Body of pancreas (tissue), 4 donors: ENCODE measurements at regions not wholly inside any gene's neighbourhood (a gene's known extent, or its start where the extent isn't known, plus 50 kb on each side); places are given as distances from the start of the nearest gene placed in this dataset.

Experiments used
- ATAC-seq: fragments of 150-250 bp; one replicate; pipeline ENCODE4 v1.9.1; 2016
- DNase-seq, 4 donors: peaks; one replicate each; pipeline ENCODE4 v3.0.0-alpha.2; 2019
- H3K27ac ChIP-seq, 4 donors: fragments of 200-600 bp; sonication (generic); 1 replicate in 3 of 4; 2 replicates in 1 of 4; pipeline versions ENCODE4 v1.5.1 to v1.6.1; 2016 to 2019; ENCODE audit warnings: mild to moderate bottlenecking in 1 of 4, mixed read lengths in 1 of 4, moderate library complexity in 1 of 4
- H3K27me3 ChIP-seq, 2 donors: fragments of 200-600 bp; sonication (generic); one replicate each; pipeline ENCODE4 v1.6.0; 2016; ENCODE audit warnings: mild to moderate bottlenecking in 1 of 2
- H3K36me3 ChIP-seq, 2 donors: fragments of 200-600 bp; sonication (generic); replicated peaks in 1 of 2; 2 replicates each; pipeline ENCODE4 v1.5.1; 2016; ENCODE audit warnings: low read depth in 2 of 2; ENCODE audit not compliant: insufficient read depth in 1 of 2
- H3K4me1 ChIP-seq: fragments of 200-600 bp; sonication (generic); one replicate; pipeline ENCODE4 v1.6.0; 2016
- H3K4me3 ChIP-seq, 2 donors: fragments of 200-600 bp; sonication (generic); 1 replicate in 1 of 2; 2 replicates in 1 of 2; pipeline ENCODE4 v1.5.1; 2016 to 2019
- H3K9me3 ChIP-seq, 3 donors: fragments of 200-600 bp; sonication (generic); 1 replicate in 2 of 3; 2 replicates in 1 of 3; pipeline ENCODE4 v1.5.1; 2016
- POLR2A ChIP-seq, 3 donors: fragments of 450-650 bp; IDR thresholded peaks; one replicate each; pipeline ENCODE4 v1.6.1; 2016; ENCODE audit warnings: antibody characterized with exemption in 3 of 3, mild to moderate bottlenecking in 2 of 3
- WGBS, 2 donors: methylation state at CpG; one replicate each; pipeline ENCODE4 v1.1.5; 2017; 5-methylcytosine and 5-hydroxymethylcytosine counted together
- intact Hi-C: fragments of 100-400 bp; cut with DNase I; formaldehyde crosslinking; loops from one replicate; pipeline ENCODE4 v1.15.1; 2023
- TF ChIP-seq, protein P1 (sequence below), 7 experiments: fragments of 450-650 bp in 4 of 7; fragments of 200-600 bp in 3 of 7; sonication (generic) in 3 of 7; IDR thresholded peaks; one replicate each; pipeline ENCODE4 v1.5.1; 2016 to 2019; ENCODE audit warnings: antibody characterized with exemption in 7 of 7

DNA sequence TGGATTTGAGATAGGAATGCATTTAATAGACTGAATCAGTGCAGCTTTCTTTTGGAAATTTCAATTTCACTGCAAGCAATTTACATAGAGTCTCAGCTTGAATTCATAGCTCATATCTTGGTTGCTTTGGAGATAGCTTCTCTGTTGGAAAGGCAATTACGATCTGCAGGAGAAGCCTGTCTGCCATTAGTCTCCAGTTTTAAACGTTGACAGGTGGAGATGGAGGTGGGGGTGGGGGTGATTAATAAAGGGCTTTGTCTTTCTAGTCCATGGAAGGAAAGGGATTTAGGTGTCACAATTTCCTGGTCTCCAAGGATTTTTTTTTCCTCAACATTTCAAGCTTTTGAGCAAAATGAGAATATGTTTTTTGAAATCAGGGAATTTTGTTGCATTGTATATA lies 184.7 kb downstream of the CARTPT start:
- no peak for TF ChIP-seq POLR2A (IDR thresholded peaks at IDR 0.05)
- TF ChIP-seq, protein P1, sequence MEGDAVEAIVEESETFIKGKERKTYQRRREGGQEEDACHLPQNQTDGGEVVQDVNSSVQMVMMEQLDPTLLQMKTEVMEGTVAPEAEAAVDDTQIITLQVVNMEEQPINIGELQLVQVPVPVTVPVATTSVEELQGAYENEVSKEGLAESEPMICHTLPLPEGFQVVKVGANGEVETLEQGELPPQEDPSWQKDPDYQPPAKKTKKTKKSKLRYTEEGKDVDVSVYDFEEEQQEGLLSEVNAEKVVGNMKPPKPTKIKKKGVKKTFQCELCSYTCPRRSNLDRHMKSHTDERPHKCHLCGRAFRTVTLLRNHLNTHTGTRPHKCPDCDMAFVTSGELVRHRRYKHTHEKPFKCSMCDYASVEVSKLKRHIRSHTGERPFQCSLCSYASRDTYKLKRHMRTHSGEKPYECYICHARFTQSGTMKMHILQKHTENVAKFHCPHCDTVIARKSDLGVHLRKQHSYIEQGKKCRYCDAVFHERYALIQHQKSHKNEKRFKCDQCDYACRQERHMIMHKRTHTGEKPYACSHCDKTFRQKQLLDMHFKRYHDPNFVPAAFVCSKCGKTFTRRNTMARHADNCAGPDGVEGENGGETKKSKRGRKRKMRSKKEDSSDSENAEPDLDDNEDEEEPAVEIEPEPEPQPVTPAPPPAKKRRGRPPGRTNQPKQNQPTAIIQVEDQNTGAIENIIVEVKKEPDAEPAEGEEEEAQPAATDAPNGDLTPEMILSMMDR (IDR thresholded peaks at IDR 0.05), result no peak

GRCh38 chr5:71904852-71905251 lies 185.8 kb downstream of the CARTPT start:
- no peaks in the 10 kb centered on the region for H3K36me3 ChIP-seq
- H3K27me3 ChIP-seq, result no peaks in the 10 kb centered on the region
- TF ChIP-seq, protein P1 (IDR thresholded peaks at IDR 0.05), result no peak
- TF ChIP-seq POLR2A (IDR thresholded peaks at IDR 0.05), result no peak
- no peaks in the 10 kb centered on the region for H3K9me3 ChIP-seq
- DNase-seq, result no peak
- H3K27ac ChIP-seq, result no peak overlapping the region
- H3K4me3 ChIP-seq, result no peak overlapping the region
- peaks cover 22% of the 10 kb centered on the region for H3K4me1 ChIP-seq
- WGBS, 2 donors, result 83 to 85% methylated on average over 2 of the region's 2 CpGs
- ATAC-seq, result no peak
- intact Hi-C loops, result no loop called here

More for the DNA sequence above, 184.7 kb downstream of the CARTPT start:
- DNase-seq (no peak), ATAC-seq (no peak)
- H3K36me3 ChIP-seq, result no peaks in the 10 kb centered on the region
- no peaks in the 10 kb centered on the region for H3K9me3 ChIP-seq
- no peak overlapping the region for H3K27ac ChIP-seq
- WGBS, 2 donors, result 50 to 51% methylated on average over 2 of the region's 2 CpGs
- H3K4me3 ChIP-seq, result no peak overlapping the region
- H3K27me3 ChIP-seq, result no peaks in the 10 kb centered on the region
- H3K4me1 ChIP-seq, result peaks cover 22% of the 10 kb centered on the region
- intact Hi-C loops, result no loop called here

DNA sequence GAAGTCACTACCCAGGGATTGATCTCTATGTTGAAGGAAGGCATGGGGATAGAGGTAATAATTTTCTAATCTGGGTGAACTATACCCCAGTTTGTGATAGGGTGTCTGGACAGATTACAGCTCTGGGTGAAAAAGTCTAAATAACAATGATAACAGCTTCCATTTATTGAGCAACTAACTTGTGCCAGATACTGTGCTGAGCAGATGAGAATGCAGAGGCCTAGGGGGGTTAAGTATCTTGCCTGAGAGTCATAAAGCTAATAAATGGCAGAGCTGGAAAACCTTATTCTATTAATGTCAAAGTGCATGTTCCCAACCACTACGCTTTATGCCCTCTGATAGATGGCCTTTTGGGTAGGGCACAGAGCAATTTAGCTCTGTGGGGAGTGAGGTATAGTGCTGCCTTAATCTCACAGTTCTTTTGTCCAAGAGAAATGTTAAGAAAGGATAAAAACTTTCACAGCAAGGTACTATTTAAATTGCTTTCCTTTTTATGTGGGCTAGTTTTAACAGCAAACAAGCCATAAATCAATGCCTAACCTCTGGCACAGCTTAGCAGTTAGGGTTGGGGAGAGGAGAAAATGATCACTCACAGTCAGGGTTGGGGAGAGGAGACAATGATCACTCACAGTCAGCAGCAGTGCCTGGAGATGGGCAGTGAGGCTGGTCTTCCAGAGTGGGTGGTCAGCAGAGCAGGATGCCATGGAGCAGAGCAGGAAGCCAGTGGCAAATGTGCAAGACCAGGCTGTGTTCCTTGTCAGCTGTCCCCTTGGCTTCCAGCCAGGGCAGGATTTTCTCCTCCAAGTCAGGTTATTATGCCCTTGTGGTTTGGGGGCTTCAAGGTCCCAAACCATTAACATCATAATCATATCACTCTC lies 187.0 kb downstream of the CARTPT start:
- H3K4me1 ChIP-seq, result peaks cover 22% of the 10 kb centered on the region
- TF ChIP-seq POLR2A (IDR thresholded peaks at IDR 0.05), result no peak
- TF ChIP-seq, protein P1 (IDR thresholded peaks at IDR 0.05), result no peak
- whole genome bisulfite sequencing, 2 donors, result 72 to 77% methylated on average over 1 of the region's 1 CpG
- H3K4me3 ChIP-seq, result no peak overlapping the region
- peak; percentile 26 to 68 (median 52) for DNase-seq
- intact Hi-C loops, result no loop called here
- H3K36me3 ChIP-seq, result no peaks in the 10 kb centered on the region
- no peak for ATAC-seq
- H3K27me3 ChIP-seq, result no peaks in the 10 kb centered on the region
- H3K27ac ChIP-seq, result no peak overlapping the region
- H3K9me3 ChIP-seq, result no peaks in the 10 kb centered on the region

- Histone ChIP-seq H3K27ac (no peak overlapping the region), H3K4me1 (peaks cover 22% of the 10 kb centered on the region), H3K9me3 (no peaks in the 10 kb centered on the region), H3K36me3 (no peaks in the 10 kb centered on the region), H3K27me3 (no peaks in the 10 kb centered on the region), H3K4me3 (no peak overlapping the region)
- intact Hi-C loops, result no loop called here
- no peak for ATAC-seq
- 72 to 78% methylated on average over 3 of the region's 3 CpGs for WGBS, 2 donors
- no peak for TF ChIP-seq POLR2A (IDR thresholded peaks at IDR 0.05)
- TF ChIP-seq, protein P1 (IDR thresholded peaks at IDR 0.05), result no peak
- DNase-seq, result no peak
Measured at GRCh38 chr5:71907001-71907588, 188.0 kb downstream of the CARTPT start.
